ENCODE measurements at regions not wholly inside any gene's neighbourhood (a gene's known extent, or its start where the extent isn't known, plus 50 kb on each side); places are given as distances from the start of the nearest gene placed in this dataset.

- Histone ChIP-seq H3K36me3 (replicated peaks in 1 of 2; ENCODE audit: control extremely low read depth in 1 of 2, control insufficient read depth in 1 of 2, extremely low read depth in 1 of 2, insufficient read depth in 2 of 2, low read length in 1 of 2) (no peaks in the 10 kb centered on the region), H3K4me2 (replicated peaks; ENCODE audit: low read depth, low read length, poor library complexity, severe bottlenecking) (no peak overlapping the region), H3K79me2 (ENCODE audit: control insufficient read depth, insufficient read depth, low read length) (no peaks in the 10 kb centered on the region), H2AFZ (ENCODE audit: insufficient read depth, low read depth, low read length, poor library complexity, severe bottlenecking) (no peak overlapping the region), H3K27me3 (replicated peaks in 1 of 4; ENCODE audit: control extremely low read depth in 1 of 4, control insufficient read depth in 3 of 4, insufficient read depth in 4 of 4, low read length in 3 of 4) (no peaks in the 10 kb centered on the region), H3K9me3 (ENCODE audit: control extremely low read depth in 1 of 3, control insufficient read depth in 2 of 3, insufficient read depth in 1 of 3, low read length in 2 of 3) (peaks cover 0 to 1% (median 0%) of the 10 kb centered on the region in 3 donors), H4K20me1 (ENCODE audit: control insufficient read depth, insufficient read depth, low read length, poor library complexity, severe bottlenecking) (no peaks in the 10 kb centered on the region), H3K4me1 (ENCODE audit: control insufficient read depth in 2 of 2, insufficient read depth in 2 of 2, low read length in 2 of 2) (peaks cover 14 to 18% of the 10 kb centered on the region in 2 donors), H3K9ac (ENCODE audit: low read length) (no peak overlapping the region), H3K27ac (ENCODE audit: low read length in 2 of 2) (no peak overlapping the region), H3K4me3 (ENCODE audit: control extremely low read depth in 1 of 5, extremely low read depth in 1 of 5, insufficient read depth in 1 of 5, low read depth in 2 of 5, low read length in 4 of 5) (no peak overlapping the region)
- no peak for DNase-seq
- H3K4me3 Mint-ChIP-seq = no peak overlapping the region
- no peak overlapping the region for H3K27ac Mint-ChIP-seq
- peaks cover 18% of the 10 kb centered on the region for H3K4me1 Mint-ChIP-seq
- intact Hi-C loops (cut with micrococcal nuclease) = no loop called here
- ChIA-PET CTCF (no interaction called here), POLR2A (no interaction called here)
- no peaks in the 10 kb centered on the region for H3K27me3 Mint-ChIP-seq
- H3K9me3 Mint-ChIP-seq (ENCODE audit: insufficient read depth) = no peaks in the 10 kb centered on the region
- 94% methylated on average over 4 of the region's 5 CpGs for WGBS (ENCODE audit: insufficient coverage)
- TF ChIP-seq CTCF (IDR thresholded peaks at IDR 0.05) = no peak
- TF ChIP-seq EZH2 (IDR thresholded peaks at IDR 0.05; ENCODE audit: borderline replicate concordance, insufficient read depth, low read depth, low read length, poor library complexity, severe bottlenecking) = no peak
- no peak for ATAC-seq (ENCODE audit: low read depth)
Measured at GRCh38 chr2:59892398-59892797, 661.1 kb downstream of the BCL11A start.

DNA sequence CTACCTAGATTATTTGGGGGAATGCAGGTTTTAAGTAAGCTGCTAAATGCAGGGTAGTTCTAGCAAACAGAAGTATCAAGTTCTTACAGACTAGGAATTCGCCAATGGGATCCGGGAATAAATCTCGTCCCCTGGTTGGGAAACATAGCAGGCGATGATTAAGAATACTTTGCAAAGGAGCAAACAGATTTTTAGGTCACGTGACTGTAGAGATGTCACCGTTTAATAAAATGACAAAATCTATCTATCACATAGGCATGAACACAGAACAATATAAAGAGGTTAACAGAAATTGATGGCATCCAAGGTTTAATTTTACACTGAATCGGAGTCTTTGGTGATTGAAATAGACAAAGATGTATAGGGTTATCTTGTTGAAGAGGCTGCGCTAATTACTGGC is 664.1 kb downstream of the BCL11A start:
- Histone ChIP-seq H3K4me3 (ENCODE audit: control extremely low read depth in 1 of 5, extremely low read depth in 1 of 5, insufficient read depth in 1 of 5, low read depth in 2 of 5, low read length in 4 of 5) (no peak overlapping the region), H4K20me1 (ENCODE audit: control insufficient read depth, insufficient read depth, low read length, poor library complexity, severe bottlenecking) (no peaks in the 10 kb centered on the region), H3K36me3 (replicated peaks in 1 of 2; ENCODE audit: control extremely low read depth in 1 of 2, control insufficient read depth in 1 of 2, extremely low read depth in 1 of 2, insufficient read depth in 2 of 2, low read length in 1 of 2) (no peaks in the 10 kb centered on the region), H3K27me3 (replicated peaks in 1 of 4; ENCODE audit: control extremely low read depth in 1 of 4, control insufficient read depth in 3 of 4, insufficient read depth in 4 of 4, low read length in 3 of 4) (no peaks in the 10 kb centered on the region), H3K9me3 (ENCODE audit: control extremely low read depth in 1 of 3, control insufficient read depth in 2 of 3, insufficient read depth in 1 of 3, low read length in 2 of 3) (peaks cover 0 to 1% (median 0%) of the 10 kb centered on the region in 3 donors), H3K4me1 (ENCODE audit: control insufficient read depth in 2 of 2, insufficient read depth in 2 of 2, low read length in 2 of 2) (peaks cover 36 to 37% of the 10 kb centered on the region in 2 donors), H3K79me2 (ENCODE audit: control insufficient read depth, insufficient read depth, low read length) (no peaks in the 10 kb centered on the region), H3K4me2 (replicated peaks; ENCODE audit: low read depth, low read length, poor library complexity, severe bottlenecking) (no peak overlapping the region), H3K27ac (ENCODE audit: low read length in 2 of 2) (no peak overlapping the region), H2AFZ (ENCODE audit: insufficient read depth, low read depth, low read length, poor library complexity, severe bottlenecking) (no peak overlapping the region), H3K9ac (ENCODE audit: low read length) (no peak overlapping the region)
- no peak for ATAC-seq (ENCODE audit: low read depth)
- no peaks in the 10 kb centered on the region for H3K27me3 Mint-ChIP-seq
- intact Hi-C loops (cut with micrococcal nuclease) = loop anchor here (2.0 to 5.0 kb wide), 2 partner anchors 463 to 665 kb away; no protein-coding TSS in a partner anchor
- no peak overlapping the region for H3K4me3 Mint-ChIP-seq
- TF ChIP-seq EZH2 (IDR thresholded peaks at IDR 0.05; ENCODE audit: borderline replicate concordance, insufficient read depth, low read depth, low read length, poor library complexity, severe bottlenecking) = no peak
- no peak for TF ChIP-seq CTCF (IDR thresholded peaks at IDR 0.05)
- no peaks in the 10 kb centered on the region for H3K9me3 Mint-ChIP-seq (ENCODE audit: insufficient read depth)
- peaks cover 31% of the 10 kb centered on the region for H3K4me1 Mint-ChIP-seq
- DNase-seq = no peak
- no peak overlapping the region for H3K27ac Mint-ChIP-seq
- POLR2A ChIA-PET = interaction anchor here (1.9 kb wide), 1 partner anchor 661 kb away, joined by 10 read pairs; no protein-coding TSS in a partner anchor
- CTCF ChIA-PET = interaction anchor here (0.9 to 3.4 kb wide), 5 partner anchors 19 to 785 kb away, joined by 3 to 29 read pairs (median 4); no protein-coding TSS in a partner anchor
- WGBS (ENCODE audit: insufficient coverage) = 100% methylated on average over 4 of the region's 8 CpGs
